ENCODE measurements at regions not wholly inside any gene's neighbourhood (a gene's known extent, or its start where the extent isn't known, plus 50 kb on each side); places are given as distances from the start of the nearest gene placed in this dataset.
"Not testable (repeated sequence)": the region's sequence is repeated elsewhere in the genome, so short reads cannot be mapped to it uniquely, and the experiment has no call there.

DNA sequence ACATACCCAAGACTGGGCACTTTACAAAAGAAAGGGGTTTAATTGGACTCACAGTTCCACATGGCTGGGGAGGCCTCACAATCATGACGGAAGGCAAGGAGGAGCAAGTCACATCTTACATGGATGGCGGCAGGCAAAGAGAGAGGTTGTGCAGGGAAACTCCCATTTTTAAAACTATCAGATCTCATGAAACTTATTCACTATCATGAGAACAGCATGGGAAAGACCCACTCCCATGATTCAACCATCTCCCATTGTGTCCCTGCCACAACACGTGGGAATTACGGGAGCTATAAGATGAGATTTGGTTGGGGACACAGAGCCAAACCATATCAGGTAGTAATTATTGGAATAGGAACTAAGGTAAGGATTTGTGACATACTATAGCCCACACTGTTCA lies 101.6 kb upstream of the ADTRP start:
- not testable (repeated sequence) for TF ChIP-seq POLR2A (IDR thresholded peaks at IDR 0.05; ENCODE audit: low read length); GATA1 (IDR thresholded peaks at IDR 0.05; ENCODE audit: low read depth, low read length)

Data from erythroblast (primary cell).